GM19395 (cell line): ENCODE measurements at regions not wholly inside any gene's neighbourhood (a gene's known extent, or its start where the extent isn't known, plus 50 kb on each side); places are given as distances from the start of the nearest gene placed in this dataset.

Experiments used
- ATAC-seq: cut with Tn5 transposase; IDR thresholded peaks from one replicate; pipeline ENCODE4 v1.9.1; 2021; ENCODE audit warnings: mild to moderate bottlenecking, moderate library complexity; ENCODE audit not compliant: unreplicated experiment

DNA sequence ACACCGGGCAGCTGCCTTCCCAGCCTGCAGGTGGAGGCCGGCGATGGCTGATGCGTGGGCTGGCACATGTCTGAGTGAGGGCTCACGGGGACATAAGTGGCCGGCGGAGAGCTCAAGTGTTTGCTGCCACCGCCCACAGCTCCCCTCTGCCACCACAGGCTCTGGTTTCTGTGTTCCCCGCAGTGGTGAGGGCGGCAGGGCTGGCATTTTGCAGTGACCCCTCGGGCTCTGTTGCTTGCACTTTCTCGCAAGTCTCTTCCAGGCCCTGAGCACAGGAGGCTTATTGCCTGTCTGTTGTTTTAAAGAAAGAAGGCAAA lies 271.0 kb upstream of the RTL1 start:
- ATAC-seq, result no peak

DNA sequence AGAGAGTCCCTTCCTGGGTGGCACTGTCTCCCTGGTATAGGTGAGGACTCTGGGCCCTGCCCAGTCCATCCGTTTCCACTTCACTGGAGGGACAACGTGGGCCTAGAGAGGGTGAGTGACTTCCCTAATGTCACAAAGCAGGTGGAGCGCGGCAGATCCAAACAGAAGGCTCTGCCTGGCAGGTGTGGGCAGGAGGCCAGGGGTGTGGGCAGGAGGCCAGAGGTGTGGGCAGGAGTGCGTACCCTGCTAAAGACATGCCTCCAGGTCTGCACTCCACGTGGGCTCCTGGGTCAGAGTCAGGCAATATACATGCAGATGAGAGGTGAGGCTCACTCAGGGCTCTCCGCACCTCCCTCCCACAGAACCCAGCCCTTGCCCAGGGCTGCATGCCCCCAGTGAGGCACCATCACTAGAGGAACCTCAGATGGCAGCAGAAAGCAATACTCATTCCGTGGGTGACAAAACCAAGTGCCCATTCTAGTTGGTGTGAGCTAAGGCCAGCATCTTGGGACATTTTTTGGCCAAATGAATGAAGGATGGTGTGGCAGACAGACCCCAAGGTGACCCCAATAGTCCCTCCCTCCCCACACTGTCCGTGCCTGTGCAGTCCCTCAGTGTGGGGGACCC lies 271.6 kb upstream of the RTL1 start:
- ATAC-seq, result no peak

DNA sequence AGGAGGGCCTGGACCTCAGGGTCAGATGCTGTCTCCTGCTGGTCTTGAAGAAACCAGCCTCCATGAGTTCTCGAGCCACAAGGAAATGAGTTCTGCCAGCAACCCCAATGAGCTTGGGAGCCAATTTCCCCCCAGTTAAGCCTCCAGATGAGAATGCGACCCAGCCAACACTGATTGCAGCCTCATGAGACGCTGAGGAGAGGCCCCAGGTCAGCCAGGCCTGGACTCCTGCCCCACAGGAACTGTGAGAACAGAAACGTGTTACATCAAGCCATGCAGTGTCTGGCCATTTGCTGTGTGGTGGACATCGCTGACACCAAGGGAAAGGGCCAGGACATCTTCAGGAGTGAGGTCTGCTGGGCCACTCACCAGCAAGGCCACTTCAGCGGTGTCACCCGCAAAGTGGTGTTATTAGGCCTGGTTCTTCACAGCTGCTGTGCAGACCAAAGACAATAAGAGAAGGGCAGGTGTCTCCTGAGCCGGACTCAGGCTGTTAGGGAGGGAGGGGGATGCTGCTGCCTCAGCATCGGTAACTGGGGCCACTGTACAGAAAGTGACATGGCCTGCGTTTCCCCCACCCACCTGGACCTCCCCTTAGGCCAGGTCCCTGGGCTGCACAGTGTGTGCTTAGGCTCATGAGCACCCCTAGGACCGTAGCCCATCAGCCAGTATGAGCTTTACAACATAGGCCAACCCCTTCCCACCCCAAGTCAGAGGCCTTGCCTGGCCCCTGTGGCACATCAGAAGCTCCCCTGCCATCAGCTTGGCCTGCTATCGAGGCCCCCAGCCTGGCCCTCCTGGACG lies 272.4 kb upstream of the RTL1 start:
- ATAC-seq, result no peak

DNA sequence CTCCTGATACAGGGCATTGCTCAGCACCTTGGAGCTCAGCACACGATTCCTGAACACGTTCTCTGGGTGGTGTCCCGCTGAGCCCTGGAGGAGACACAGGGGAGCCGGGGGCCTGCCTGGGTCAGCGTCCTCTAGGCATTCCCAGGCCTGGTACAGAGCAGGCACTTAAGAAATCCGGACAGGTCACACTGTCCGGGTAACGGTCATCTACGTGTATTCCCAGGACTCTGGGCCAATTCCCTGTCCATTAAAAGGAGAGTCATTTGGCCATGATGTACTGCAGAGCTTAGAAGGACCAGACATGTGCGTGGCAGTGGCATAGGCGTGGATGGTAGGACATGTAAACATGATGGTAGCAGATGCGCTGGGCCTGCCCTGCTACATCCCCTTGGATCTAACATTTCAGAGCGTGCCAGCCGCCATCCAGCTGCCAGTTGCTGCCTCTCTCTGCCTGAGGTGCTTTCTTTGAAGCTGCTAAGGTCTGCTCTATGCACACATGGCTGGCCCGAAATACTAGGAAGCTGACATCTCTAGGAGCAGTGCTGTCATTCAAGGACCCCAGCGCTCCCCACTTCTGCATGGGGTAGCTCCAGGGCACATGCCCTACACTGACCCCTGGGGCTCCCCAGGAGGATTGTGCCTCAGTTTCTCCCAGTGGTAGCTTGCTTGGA lies 273.1 kb upstream of the RTL1 start:
- no peak for ATAC-seq

DNA sequence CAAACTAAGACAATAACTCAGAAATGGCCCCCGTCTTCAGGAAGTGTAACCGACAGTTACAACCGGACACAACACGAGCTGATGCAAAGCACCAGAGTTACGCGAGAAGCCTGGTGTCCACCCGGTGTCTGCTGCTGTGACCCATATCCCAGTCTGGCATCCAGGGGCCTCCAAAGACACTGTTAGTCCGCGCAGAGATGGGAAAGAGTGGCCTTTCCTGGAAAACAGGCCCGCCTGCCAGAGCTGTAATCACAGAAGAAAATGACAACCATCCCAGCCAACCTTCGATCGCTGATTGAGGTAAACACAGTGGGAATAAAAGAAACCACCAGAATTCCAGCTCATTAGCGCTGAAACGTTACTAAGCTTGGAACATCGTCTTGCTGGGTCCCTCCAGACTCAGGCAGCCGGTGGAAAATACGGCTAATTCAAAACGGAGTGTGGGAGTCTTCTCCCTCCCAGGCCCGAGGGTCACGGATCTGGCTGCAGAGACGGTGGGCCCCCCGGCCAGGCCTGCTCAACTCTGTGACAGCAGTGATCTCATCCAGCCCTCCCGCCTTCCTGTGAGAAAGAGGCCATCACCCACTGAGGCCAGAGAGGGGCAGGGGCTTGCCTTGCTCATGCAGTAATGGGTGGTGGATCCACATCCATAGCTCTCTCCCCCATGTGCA lies 273.9 kb upstream of the RTL1 start:
- ATAC-seq, result no peak

DNA sequence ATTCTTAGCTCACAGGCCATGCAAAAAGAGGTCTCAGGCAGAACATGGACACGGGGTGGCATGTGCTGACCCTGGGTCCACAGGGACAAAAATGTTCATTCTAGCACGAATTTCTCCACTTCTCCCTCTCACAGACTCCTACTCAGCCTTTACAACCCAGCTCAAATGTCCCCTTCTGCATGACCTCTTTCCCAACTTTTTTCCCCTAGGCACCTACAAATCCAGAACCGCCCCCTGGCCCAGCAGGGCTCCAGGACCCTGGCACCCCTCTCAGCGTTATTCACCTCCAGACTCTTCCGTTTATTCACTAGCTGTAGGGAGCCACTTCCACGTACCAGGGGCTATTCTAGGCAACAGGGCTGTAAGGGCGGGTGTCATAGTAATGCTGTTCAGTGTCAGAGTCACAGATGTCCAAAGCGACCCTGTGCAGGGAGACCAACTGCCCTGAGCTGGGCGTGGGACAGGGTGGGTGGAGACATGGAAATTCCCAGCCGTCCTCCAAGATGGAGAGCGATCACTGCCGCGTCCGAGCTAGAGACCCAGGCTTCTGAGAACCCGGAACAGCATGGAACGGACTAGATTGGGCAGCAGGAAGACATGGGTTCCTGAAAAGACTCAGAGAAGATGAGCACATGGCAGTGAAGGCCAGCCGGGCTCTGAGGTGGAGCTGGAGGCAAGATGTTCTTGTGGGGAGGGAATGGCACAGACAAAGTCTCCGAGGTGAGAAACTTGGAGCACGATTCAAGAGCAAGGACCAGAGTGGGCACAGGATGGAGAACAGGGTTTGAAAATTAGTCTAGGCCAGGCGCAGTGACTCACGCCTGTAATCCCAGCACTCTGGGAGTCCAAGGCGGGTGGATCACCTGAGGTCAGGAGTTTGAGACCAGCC lies 274.9 kb upstream of the RTL1 start:
- ATAC-seq, result no peak

DNA sequence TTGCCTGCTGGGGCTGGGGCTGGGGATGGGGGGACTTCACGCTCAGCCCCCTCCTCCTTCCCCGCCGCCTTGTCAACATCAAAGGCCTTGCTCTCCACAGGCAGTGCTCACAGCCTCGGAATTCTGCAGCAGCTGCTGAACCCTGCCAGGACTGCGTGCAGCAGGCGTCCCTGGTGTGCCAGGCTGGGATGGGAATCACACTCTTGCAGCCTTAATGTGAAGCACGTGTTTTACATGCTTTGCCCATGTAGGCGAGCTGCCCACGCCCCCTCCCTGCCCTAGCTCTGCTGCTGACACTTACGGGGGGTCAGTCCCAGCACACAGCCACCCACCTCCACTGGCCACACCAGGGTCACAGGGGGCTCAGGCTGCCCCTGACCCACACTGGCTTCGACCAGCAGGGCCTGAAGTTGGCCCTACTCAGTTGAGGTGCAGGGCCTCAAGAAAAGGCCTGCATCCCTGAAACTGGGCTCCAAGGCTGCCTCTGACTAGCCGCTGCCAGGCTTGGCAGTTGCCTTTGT lies 276.2 kb upstream of the RTL1 start:
- no peak for ATAC-seq

DNA sequence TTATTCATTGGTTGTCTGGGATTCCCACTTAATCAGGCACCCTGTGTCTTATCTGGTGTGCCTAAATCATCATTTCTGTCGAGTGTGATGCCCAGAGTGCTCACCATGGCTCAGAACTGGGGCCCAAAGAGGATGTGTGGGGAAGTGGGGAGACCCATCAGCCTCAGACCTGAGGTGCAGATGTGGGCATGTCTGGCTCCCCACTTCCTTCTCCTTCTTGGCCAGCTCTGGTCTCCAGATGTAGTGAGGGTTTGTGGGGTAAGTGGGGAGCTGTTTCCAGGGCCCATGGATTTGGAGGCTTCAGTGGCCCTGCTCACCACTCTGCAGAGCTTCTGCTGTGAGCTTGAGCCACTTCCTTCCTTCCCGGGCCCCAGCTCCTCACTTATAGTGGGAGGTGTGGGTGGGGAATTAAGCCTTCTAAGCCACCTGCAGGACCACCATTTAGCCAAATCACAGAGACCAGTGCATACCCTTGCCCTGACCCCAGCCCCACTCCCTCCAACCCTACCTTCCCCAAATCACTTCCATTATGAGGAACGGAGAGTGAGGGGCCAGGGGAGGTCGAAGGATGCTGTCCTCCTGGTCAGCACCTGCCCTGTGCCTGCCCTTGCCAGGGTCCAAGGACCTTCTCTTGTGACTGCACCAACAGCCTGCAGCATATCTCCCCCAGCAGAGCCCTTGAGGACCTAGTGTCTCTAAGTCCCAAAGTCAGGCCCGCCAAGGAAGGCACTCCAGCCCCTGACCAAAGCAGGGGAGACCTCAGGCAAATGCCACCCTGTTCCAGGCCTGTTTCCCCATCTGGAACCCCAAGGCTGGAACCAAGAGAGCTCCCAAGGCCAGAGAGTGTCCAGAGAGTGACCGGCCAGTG lies 278.2 kb upstream of the RTL1 start:
- no peak for ATAC-seq

DNA sequence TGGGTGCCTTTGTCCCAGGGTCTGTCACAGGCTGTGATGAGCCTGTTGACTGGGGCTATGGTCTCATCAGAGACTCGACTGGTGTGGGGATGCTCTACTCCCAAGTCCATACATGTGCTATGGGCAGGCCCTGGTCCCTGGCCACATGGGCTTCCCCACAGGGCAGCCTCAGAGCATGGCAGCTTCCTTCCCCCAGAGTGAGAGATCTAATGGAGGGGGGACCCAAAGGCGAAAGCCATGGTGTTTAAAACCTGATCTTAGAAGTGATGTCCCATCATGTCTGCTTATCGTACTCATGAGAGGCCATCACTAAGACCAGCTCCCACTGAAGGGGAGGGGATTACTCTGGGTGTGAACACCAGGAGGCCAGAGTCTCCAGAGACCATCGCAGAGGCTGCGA lies 279.0 kb upstream of the RTL1 start:
- ATAC-seq, result no peak

DNA sequence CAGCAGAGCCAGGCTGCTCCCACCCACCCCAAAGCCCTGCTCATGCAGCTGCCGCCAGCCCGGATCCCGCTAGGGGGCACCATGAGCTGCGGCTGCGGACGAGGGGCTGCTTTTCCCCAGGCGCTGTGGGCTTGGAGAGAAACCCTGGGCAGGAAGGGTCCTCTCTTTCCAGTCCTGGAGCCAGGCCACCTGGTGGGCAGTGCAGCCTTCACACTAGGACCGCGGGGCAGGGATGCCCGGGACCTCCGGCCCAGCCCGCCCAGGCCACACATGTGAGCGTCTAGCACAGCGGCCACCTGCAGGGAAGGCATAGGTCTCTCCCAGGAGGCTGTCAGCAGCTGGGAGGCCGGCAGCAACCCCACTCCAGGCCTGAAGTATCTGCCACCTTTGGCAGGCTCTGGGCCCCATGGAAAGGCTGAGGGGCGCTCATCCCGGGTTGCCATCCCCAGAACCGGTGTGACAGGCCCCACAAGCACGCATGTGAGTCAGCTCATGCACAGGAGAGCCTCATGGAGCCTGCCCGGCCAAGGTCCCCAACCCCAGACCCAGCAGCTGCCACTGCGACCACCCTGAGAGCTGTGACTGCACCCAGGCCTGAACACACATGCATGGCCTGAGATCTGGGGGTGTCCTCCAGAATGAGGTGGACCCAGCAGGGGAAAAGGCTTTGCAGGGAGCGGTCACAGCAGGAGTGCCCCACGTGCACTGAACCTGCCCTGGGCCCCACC lies 280.0 kb upstream of the RTL1 start:
- no peak for ATAC-seq

DNA sequence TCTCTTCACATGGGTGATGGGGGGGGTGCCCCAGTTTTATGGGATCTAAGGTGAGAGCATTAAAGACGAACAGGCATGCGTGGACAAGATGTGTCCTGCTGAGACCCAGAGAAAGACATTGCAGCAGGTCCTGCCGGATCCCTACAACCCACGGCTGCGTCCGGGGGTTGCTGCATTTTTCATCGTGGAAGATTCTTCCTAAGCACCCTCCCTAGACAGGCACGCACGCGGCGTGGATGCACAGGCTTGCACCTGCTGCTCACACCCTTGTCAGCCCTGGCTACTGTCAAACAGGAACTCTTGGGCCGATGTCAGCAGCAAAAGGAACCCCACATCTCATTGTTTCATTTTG lies 280.6 kb upstream of the RTL1 start:
- ATAC-seq, result no peak

DNA sequence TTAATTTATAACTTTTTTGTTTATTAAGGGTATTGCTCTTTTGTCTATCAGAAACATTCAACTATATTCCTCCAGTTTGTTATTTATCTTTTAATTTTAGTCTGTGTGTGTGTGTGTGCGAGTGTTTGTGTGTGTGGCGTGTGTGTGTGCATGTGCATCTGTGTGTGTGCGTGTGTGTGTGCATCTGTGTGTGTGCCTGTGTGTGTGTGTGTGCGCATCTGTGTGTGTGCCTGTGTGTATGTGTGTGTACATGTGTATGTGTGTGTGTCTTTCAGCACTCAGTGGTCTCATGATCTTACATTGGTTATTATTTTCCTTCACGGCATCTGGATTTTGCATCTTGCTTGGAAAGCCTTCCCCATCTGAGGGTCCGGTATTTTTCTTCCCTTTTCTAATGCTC lies 281.1 kb upstream of the RTL1 start:
- ATAC-seq, result no peak

DNA sequence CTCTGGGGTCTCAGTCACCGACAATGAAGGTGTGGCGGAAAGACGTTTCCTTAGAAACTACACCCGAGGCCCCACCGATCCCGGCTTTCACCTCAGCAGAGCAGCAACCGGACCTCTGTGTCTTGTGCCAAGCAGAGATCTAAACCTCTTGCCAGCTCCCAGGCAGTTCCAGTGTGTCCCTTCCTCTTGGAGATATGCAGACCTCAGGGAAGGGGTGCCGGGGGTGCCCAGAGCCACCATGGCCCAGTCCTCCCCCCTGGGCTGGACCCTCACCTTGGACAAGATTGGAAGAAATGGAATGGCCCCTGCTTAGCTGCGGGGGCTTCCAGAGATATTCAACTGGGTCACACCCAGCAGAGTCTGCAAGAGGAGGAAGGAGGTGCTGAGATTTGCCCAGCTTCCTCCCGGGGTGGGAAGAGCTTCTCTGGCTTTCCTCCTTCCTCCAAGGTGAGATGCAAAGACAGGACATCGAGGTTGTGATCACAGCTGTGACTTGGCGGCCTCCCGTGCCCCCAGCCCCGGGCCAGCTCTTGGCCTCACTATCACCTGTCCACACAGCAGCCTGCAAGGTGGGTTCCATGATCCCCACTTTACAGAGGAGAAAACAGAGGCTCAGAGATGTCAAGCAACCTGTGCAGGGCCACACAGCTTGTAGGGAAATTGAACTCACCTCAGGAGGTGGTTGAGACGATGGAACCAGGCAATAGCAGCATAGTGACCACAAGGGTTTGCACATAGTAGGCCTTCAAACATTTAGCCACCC lies 281.7 kb upstream of the RTL1 start:
- no peak for ATAC-seq

DNA sequence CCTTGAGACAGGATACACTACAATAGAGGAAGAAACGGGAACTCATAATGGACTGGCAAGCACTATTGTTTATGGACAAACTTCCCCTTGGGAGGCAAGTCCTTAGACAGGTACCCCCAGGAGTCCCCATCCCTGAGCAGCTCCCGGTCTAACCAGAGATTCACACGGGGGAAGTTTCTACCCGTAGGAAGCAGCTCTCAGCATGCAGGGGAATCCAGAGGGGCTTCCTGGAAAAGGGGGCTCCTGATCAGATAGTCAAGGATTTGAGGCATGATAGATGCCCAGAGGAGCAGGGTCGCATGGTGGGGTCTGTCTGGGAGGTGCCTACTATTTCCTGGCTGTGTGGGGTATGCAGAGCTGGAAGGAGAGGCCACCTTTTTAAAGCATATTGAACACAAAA lies 282.4 kb upstream of the RTL1 start:
- ATAC-seq, result no peak

DNA sequence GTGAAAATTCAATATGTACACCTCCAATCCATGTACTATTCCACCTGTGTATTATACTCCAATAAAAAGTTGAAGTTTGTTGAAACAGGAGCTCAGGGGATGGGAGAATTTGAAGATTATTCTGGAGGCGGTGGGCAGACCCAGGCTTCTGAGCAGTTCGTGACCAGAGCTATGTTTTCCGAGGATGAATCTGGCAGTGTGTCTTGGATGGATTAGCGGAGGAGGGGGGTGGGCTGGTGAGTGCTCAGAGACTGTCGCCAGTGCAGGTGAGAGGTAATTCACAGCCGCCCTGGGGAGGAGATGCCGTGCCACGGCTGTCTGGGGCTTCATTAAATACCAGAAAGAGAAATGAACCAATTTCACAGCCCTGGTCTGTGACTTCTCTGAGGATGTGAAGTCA lies 283.0 kb upstream of the RTL1 start:
- ATAC-seq, result no peak

DNA sequence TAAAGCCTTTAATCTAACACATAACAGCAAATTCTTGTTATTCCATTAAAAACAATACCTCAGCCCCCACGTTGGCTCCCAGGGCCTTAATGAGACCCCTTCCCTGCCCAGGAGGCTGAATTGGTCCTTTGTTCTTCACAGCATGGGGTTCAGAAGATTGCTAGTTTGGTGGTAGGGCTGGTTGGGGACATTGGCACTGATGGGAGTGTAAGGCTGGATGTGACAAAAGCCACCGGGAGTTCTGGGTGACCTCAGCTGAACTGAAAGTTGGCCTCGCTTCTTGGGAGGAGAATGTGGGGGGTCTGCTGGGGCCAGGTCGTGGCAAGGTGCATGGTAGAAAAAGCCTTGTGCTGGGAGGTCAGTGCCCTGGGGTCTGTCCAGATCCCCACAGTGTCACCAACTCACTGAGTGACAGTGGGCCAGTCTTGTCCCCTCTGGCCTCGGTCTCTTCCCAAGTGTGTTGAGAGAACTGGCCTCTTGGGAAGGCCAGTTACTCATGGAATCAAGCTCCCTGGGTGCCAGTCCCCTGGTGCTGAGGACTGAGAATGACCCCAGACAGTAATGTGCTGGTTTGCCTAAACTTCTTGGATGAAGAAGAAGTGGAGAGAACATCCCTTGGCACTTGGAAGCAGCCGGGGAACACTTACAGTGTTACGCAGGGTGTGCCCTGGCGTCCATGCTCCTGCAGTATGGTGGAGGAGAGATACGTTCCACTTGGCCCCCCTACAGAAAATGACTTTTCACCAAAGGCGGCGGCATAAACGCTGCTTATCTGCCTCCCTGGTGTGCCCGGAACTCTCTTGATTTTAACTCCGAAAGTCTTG lies 283.7 kb upstream of the RTL1 start:
- no peak for ATAC-seq

DNA sequence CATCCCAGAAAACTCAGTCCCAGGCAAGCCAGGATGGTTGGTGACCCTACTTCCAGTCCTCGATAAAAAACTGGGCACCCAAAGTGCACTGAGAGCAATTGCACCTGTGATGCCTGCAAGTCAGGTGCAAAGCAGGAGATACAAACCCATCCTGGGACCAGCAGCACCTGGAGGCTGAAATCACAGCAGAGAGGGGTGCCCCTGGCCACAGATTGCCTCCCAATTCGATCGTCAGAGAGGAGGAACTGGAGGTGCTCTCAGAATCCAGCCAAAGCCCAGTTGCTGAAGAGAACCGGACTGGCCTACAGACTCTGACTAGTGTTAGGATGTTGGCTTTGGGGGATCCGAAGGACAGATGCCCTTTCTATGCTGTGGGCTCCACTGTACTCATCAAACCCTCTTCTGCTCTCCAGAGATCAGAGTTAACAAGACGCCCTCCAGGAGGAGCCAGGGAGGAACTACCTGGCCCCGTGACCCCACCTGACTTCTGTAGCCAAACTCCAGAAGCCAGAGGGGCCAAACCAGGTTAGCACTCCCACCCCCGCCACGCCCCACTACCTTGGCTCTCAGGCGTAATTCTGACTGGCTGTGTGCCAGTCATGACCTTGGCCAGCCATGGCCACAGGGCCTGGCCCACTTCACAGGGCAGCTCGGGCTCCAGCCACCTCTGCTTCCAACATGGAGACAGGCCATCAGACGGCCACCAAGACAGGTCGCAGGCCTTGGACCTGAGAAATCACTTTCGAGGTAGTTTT lies 284.5 kb upstream of the RTL1 start:
- no peak for ATAC-seq
